PC-9 (cell line): ENCODE measurements at regions not wholly inside any gene's neighbourhood (a gene's known extent, or its start where the extent isn't known, plus 50 kb on each side); places are given as distances from the start of the nearest gene placed in this dataset.
"Not testable (repeated sequence)": the region's sequence is repeated elsewhere in the genome, so short reads cannot be mapped to it uniquely, and the experiment has no call there.

Source experiments
- BruUV-seq: library from RNA; stranded (reverse); fragments of 400-500 nt; replicated peaks from 2 replicates; lab custom pipeline; 2021; lab: Mats Ljungman, UMichigan
- CTCF ChIA-PET: fragments of 300-600 bp; sonication (Branson Sonifier 250); formaldehyde crosslinking; loops from one replicate; lab custom pipeline; 2022; ENCODE audit warnings: antibody characterized with exemption; lab: Charles Lee
- POLR2A ChIA-PET: fragments of 300-600 bp; sonication (Branson Sonifier 250); formaldehyde crosslinking; loops from one replicate; lab custom pipeline; 2022; ENCODE audit warnings: antibody characterized with exemption; ENCODE audit not compliant: unreplicated experiment; lab: Charles Lee
- DNase-seq, 2 experiments: peaks; one replicate each; pipeline versions ENCODE4 v3.0.0 to v3.0.0-alpha.2; 2015 to 2022; ENCODE audit warnings: mixed read lengths in 1 of 2
- H2AFZ ChIP-seq: fragments of 200-600 bp; sonication (generic); 2 replicates; pipeline ENCODE4 v1.8.1; 2017; ENCODE audit warnings: antibody characterized with exemption
- H3F3A ChIP-seq: fragments of 200-600 bp; sonication (generic); 2 replicates; pipeline ENCODE4 v1.8.1; 2017; ENCODE audit warnings: antibody characterized with exemption, mild to moderate bottlenecking, low read depth; ENCODE audit not compliant: insufficient read depth
- H3K27ac ChIP-seq: fragments of 200-600 bp; sonication (generic); 2 replicates; pipeline ENCODE4 v1.6.1; 2016; ENCODE audit warnings: mixed run types
- H3K27me3 ChIP-seq: fragments of 200-600 bp; sonication (generic); 2 replicates; pipeline ENCODE4 v1.6.1; 2016; ENCODE audit warnings: low read depth, mixed run types; ENCODE audit not compliant: insufficient read depth
- H3K36me3 ChIP-seq: fragments of 200-600 bp; sonication (generic); 2 replicates; pipeline ENCODE4 v1.6.1; 2016; ENCODE audit warnings: low read depth, mixed run types
- H3K4me1 ChIP-seq: fragments of 200-600 bp; sonication (generic); replicated peaks from 2 replicates; pipeline ENCODE4 v1.6.1; 2016; ENCODE audit warnings: mixed run types; ENCODE audit not compliant: insufficient read depth
- H3K4me2 ChIP-seq: fragments of 200-600 bp; sonication (generic); 2 replicates; pipeline ENCODE4 v1.6.1; 2017; ENCODE audit warnings: mixed run types
- H3K4me3 ChIP-seq: fragments of 200-600 bp; sonication (generic); 2 replicates; pipeline ENCODE4 v1.6.1; 2016; ENCODE audit warnings: mixed run types
- H3K79me2 ChIP-seq: fragments of 200-600 bp; sonication (generic); 2 replicates; pipeline ENCODE4 v1.6.1; 2017; ENCODE audit warnings: low read depth, mixed run types
- H3K9me2 ChIP-seq: fragments of 200-600 bp; sonication (generic); 2 replicates; pipeline ENCODE4 v1.8.1; 2017; ENCODE audit warnings: mild to moderate bottlenecking; ENCODE audit not compliant: insufficient read depth
- H3K9me3 ChIP-seq: fragments of 200-600 bp; sonication (generic); 2 replicates; pipeline ENCODE4 v1.8.1; 2016; ENCODE audit warnings: low read depth; ENCODE audit not compliant: insufficient read depth
- H4K20me1 ChIP-seq: fragments of 200-600 bp; sonication (generic); 2 replicates; pipeline ENCODE4 v1.8.1; 2017; ENCODE audit not compliant: insufficient read depth
- CTCF ChIP-seq: fragments of 200-600 bp; sonication (generic); conservative IDR thresholded peaks from 2 replicates; pipeline ENCODE4 v1.6.1; 2017; ENCODE audit warnings: mixed run types, antibody characterized with exemption, mild to moderate bottlenecking, moderate library complexity
- EZH2 ChIP-seq: fragments of 200-600 bp; sonication (generic); IDR thresholded peaks from 2 replicates; pipeline ENCODE4 v1.8.0; 2017; ENCODE audit warnings: antibody characterized with exemption, low read depth
- intact Hi-C: fragments of 100-400 bp; cut with micrococcal nuclease; formaldehyde crosslinking; loops from one replicate; pipeline ENCODE4 v1.10.0; 2022; ENCODE audit not compliant: unreplicated experiment

- Histone ChIP-seq H3K27me3 (peaks cover 62% of the 10 kb centered on the region), H3K4me3 (no peak overlapping the region), H3K9me2 (no peaks in the 10 kb centered on the region), H3K79me2 (no peaks in the 10 kb centered on the region), H3F3A (no peaks in the 10 kb centered on the region), H3K9me3 (no peaks in the 10 kb centered on the region), H3K27ac (no peak overlapping the region), H3K4me2 (no peak overlapping the region), H4K20me1 (no peaks in the 10 kb centered on the region), H3K36me3 (no peaks in the 10 kb centered on the region), H3K4me1 (no peaks in the 10 kb centered on the region), H2AFZ (no peak overlapping the region)
- ChIA-PET POLR2A (no interaction called here), CTCF (no interaction called here)
- intact Hi-C loops: no loop called here
- TF ChIP-seq CTCF: no peak
- no peak for TF ChIP-seq EZH2
- DNase-seq: no peak
- no TSS peak for BruUV-seq
Observed at GRCh38 chr9:61670616-61671015, 480.8 kb downstream of the SPATA31A7 start.

GRCh38 chr9:61671276-61671973 lies 481.6 kb downstream of the SPATA31A7 start:
- ChIA-PET CTCF (no interaction called here), POLR2A (no interaction called here)
- H3K4me2 ChIP-seq: no peak overlapping the region
- DNase-seq: no peak
- no peaks in the 10 kb centered on the region for H3K9me3 ChIP-seq
- no TSS peak for BruUV-seq
- H3K36me3 ChIP-seq: no peaks in the 10 kb centered on the region
- H3K4me1 ChIP-seq: no peaks in the 10 kb centered on the region
- H3K27ac ChIP-seq: no peak overlapping the region
- peaks cover 55% of the 10 kb centered on the region for H3K27me3 ChIP-seq
- H3K4me3 ChIP-seq: no peak overlapping the region
- no peak overlapping the region for H2AFZ ChIP-seq
- intact Hi-C loops: no loop called here
- TF ChIP-seq EZH2 (no peak), CTCF (no peak)
- H3K79me2 ChIP-seq: no peaks in the 10 kb centered on the region
- no peaks in the 10 kb centered on the region for H4K20me1 ChIP-seq
- no peaks in the 10 kb centered on the region for H3K9me2 ChIP-seq
- H3F3A ChIP-seq: no peaks in the 10 kb centered on the region

- H3K9me3 ChIP-seq, H4K20me1 ChIP-seq, H3K9me2 ChIP-seq, POLR2A ChIA-PET, H3K4me3 ChIP-seq, H3K79me2 ChIP-seq, DNase-seq, H2AFZ ChIP-seq, H3K4me1 ChIP-seq, BruUV-seq, intact Hi-C loops, H3K4me2 ChIP-seq, H3F3A ChIP-seq, H3K36me3 ChIP-seq, CTCF ChIA-PET, H3K27ac ChIP-seq: not testable (repeated sequence)
- H3K27me3 ChIP-seq: peaks cover 48% of the 10 kb centered on the region
Observed at GRCh38 chr9:61672107-61672541, 482.3 kb downstream of the SPATA31A7 start.

- H2AFZ ChIP-seq, H3K79me2 ChIP-seq, H3K4me1 ChIP-seq, BruUV-seq, H3K36me3 ChIP-seq, DNase-seq, H4K20me1 ChIP-seq, H3K9me2 ChIP-seq, H3K9me3 ChIP-seq, POLR2A ChIA-PET, H3F3A ChIP-seq, intact Hi-C loops, CTCF ChIA-PET, H3K4me3 ChIP-seq, H3K4me2 ChIP-seq, H3K27ac ChIP-seq: not testable (repeated sequence)
- peaks cover 43% of the 10 kb centered on the region; the same call in 1 of the 2 replicates for H3K27me3 ChIP-seq
Observed at GRCh38 chr9:61672645-61673167, 482.9 kb downstream of the SPATA31A7 start.
